GM19438 (cell line): ENCODE measurements at regions not wholly inside any gene's neighbourhood (a gene's known extent, or its start where the extent isn't known, plus 50 kb on each side); places are given as distances from the start of the nearest gene placed in this dataset.
"Not testable (repeated sequence)": the region's sequence is repeated elsewhere in the genome, so short reads cannot be mapped to it uniquely, and the experiment has no call there.

ENCODE experiments used
- ATAC-seq: cut with Tn5 transposase; IDR thresholded peaks from one replicate; pipeline ENCODE4 v1.9.1; 2021; ENCODE audit warnings: low read depth; ENCODE audit not compliant: unreplicated experiment

- no peak for ATAC-seq
Measured at GRCh38 chr1:229000187-229000586, 264.9 kb downstream of the RHOU start.

GRCh38 chr1:229001467-229002011 lies 266.3 kb downstream of the RHOU start:
- no peak for ATAC-seq

DNA sequence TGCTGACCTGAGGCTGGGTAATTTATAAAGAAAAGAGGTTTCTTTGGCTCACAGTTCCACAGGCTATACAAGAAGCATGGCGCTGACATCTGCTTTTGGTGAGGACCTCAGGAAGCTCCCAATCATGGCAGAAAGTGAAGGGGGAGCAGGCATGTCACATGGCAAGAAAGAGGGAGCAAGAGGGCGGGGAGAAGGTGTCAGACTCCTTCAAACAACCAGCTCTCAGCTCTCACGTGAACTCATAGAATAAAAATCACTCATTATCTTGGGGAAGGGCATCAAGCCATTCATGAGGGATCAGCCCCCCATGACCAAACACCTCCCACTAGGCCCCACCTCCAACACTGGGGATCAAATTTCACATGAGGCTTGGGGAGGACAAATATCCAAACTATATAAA lies 266.8 kb downstream of the RHOU start:
- ATAC-seq, result no peak

GRCh38 chr1:229002451-229002960 lies 267.2 kb downstream of the RHOU start:
- ATAC-seq, result no peak

DNA sequence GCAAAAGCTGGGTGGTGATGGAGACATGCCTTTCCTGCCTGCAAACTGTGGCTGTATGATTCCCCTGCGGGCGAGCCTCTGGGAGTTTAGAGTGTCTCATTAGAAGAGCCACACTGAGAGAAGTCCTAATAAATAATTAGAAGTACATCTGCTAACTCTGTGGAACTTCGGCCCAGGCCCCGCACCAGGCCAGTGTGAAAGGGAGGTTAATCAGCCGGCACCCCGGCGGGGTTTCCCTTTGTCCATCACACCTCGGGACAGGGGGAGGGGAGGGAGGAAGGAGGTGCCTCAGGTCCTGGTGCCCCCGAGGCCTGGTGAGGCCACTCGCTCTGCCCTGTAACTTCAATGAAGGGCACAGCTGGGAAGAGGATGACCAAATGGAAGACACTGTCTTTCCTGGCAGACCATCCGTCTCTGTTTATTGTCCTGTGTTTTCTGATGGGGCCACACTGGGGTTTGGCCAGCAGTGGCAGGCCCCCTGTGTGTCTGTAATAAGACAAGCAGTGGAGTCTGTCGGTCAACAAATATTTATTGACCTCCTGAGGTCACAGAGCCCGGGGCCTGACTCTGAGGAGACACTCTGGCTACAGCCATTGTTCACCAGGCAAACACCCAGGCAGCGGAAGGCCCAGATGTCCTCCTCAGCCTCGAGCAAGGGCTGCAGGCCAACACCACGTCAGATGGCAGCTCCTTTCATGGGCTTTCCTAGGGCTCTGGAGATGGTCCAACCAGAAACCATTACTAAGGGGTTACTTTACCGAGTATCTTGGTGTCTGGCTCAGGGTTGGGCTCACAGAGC lies 267.5 kb upstream of the RAB4A start:
- ATAC-seq, result no peak

DNA sequence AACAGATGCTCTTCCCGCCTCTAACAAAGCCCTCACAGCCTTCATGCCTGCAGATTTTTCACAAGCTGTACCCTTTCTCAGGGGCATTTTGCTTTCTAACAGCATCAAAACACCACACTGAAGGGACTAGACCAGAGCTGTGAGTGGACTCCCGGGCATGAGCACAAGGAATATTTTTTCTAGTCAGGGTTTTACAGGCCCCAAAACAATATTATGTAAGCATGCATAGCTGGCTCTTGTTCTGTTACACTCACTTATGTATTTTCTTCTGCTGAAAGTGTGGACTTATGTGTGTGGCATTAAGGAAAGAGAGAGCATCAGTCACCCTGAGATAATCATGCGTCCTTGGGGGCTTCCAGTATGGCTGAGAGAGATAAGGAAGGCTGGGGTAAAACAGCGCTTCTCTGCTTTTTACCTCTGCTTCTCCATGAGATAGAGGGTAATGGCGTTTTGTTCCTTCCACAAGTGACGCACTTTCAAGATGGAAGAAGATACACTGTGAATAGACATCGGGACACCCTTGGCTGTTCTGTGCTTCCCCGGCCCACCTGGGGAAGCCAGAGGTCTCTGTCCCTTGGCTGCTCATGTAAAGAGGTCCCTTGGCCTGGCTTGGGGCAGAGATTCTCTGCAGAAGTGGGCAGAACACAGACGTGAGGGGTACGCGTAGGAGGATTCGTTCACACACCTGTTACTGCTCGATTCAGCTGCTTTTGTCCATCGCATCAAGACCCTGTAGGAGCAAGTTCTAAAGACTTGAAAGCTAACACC lies 266.7 kb upstream of the RAB4A start:
- ATAC-seq, result no peak

DNA sequence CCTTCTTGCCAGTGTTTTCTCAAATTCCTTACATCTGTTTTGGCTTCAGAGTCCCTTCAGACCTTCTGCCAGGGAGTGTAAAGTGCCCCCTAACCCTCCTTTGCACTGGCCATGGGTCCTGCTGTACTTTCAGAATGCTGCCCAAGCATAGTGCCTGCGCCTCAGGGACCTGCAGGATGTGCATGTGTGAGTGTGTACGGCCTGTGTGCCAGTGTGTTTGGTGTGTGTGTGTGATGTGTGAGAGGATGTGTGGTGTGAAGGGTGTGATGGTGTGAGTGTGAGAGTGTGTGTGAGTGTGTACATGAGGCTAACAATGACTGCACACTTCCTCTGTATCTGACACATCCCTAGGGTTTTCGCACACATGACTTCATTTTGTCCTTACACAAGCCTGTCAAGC lies 265.8 kb upstream of the RAB4A start:
- ATAC-seq, result no peak

DNA sequence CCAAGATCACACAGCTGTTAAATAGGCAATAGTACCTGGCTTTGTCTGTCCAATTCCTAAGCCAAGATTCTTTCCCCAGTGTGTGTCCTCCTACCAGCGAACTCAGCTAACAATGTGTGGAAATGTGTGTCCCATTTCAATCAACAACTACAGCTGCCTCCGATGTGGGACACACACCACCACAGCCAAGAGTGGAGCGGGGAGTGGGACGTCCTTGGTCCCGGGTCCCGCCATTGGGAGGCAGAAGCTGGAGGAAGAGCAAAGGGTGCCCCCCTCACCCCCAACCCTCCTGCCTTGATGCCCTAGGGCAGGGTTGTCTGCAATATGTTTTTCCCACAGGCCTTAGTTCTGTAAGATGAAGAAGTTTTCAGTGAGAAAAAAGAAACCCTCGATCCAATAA lies 265.4 kb upstream of the RAB4A start:
- ATAC-seq, result no peak

DNA sequence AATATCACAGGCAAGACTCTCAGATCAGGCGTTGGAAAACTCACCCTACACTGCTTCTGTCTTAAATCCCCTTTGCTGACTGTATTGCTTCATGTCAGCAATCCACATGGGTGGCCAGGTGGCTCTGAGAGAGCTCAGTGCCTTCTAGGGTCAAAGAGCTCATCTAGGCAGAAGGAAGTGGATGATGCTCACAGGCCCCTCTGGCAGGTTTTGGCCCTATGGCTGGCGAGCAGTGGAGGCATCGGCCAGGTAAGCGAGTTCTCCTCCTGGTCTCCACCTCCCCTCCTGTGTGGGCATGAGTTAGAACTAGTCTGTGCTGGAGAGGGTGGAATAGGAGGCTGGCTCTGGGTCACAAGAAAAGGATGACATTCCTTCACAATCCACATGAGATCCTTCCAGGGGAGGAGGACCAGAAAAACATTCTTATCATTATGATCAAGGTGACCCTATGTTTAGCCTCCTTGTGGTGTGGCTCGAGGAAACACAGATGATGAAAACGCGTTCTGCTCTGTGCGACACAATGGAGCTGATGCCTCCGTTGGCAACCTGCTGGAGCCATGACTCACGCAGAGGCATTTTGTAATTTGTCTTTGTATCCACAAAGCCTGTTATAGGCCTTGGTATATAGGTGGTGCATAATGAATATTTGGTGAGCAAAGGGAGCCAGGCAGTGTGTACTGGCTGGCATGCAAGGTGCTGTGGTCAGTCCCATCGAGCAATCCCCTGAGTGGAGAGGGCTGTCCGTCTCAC lies 264.6 kb upstream of the RAB4A start:
- ATAC-seq, result no peak

DNA sequence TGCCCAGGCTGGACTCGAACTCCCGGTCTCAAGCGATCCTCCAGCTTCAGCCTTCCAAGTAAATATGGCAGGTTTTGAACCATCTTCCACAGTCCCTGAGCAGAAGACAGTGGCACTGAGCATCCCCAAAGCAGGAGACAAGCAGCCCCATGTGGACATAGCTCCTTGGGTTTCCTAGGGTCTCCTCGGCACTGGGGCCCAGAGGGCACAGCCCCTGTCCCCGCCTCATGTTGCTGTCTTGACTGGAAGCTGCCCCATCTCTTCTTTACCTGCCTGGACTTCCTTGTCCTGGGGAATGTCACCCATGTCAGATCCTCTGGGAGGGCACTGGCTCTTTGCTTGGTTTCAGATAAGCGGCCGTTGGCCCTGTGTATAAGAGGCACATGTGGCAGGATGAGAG lies 263.7 kb upstream of the RAB4A start:
- ATAC-seq, result no peak

DNA sequence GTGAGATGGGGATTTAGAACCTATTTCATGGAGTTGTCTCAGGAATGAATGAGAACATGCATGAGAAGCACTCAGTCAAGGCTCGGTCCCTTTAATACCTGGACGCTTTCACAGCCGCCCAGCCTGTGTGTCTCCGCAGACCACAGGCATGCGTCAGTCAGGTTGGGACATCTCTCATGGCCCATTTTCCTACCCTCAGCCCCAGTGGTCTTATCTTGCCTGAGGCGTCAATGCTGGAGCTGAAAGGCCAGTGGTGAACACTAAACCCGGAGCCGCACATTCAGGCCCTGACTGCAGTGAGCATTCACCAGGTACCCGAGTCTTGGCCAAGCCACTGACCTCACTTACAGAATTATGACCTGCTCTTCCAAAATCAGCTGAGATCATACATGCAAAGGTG lies 263.2 kb upstream of the RAB4A start:
- ATAC-seq, result no peak

DNA sequence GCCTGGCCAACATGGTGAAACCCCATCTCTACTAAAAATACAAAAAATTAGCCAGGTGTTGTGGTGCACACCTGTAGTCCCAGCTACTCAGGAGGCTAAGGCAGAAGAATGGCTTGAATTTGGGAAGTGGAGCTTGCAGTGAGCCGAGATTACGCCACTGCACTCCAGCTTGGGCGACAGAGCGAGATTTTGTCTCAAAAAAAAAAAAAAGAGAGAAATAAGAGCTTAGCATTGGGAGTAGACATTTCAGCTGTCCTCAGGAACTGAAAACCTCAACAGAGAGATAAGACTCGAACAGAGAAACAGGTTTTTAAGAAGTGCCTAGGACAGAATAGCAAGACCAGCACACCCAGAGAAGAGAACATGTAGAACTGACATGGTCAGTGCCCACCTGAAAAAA lies 262.6 kb upstream of the RAB4A start:
- not testable (repeated sequence) for ATAC-seq

GRCh38 chr1:229011022-229011421 lies 259.9 kb upstream of the RAB4A start:
- no peak for ATAC-seq

- ATAC-seq, result no peak
Measured at GRCh38 chr1:229012823-229013222, 258.1 kb upstream of the RAB4A start.

- no peak for ATAC-seq
Measured at GRCh38 chr1:229013981-229014380, 256.9 kb upstream of the RAB4A start.

DNA sequence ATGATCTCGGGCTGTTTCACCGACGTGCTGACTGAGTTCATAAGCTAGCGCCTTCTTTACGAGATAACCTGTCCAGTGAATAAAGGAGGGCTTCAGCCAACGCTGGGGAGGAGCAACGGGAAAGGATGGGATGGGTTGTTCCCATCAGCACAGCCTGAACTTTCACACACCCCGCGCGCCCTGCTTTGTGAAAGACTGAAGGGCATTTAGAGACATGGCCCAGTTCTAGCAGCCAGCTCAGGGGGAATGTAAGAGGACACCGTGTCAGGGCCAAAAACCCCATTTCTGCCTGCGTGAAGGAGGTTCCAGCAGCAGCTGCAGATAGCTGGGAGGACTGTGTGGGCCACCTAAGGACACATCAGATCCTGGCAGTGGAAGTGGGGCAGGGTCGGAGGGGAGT lies 255.1 kb upstream of the RAB4A start:
- ATAC-seq, result no peak

- ATAC-seq, result no peak
Measured at GRCh38 chr1:229017091-229017490, 253.8 kb upstream of the RAB4A start.

DNA sequence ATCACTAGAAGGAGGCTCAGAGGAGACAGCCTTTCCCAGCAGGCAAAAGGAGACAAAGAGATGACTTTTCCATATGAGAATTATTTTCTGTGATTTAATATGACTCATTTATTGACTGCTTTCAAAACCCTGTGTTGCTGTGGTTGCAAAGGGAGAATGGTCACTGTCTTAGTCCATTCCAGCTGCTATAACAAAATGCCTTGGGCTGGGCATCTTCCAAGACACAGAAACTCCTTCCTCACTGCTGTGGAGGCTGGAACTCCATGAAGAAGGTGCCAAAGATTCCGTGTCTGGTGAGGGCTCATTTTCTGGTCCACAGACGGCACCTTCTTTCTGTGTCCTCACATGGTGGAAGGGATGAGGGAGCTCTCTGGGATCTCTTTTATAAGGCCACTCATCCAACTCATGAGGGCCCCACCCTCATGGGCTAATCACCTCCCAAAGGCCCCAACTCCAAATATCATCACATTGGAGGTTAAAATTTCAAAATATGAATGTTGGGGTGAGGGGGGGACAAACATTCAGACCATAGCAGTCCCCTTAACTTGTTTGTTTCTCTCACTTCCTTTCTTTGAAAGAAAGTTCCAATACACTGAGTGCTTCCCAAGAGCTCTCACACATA lies 252.1 kb upstream of the RAB4A start:
- ATAC-seq, result no peak

GRCh38 chr1:229019663-229020271 lies 251.1 kb upstream of the RAB4A start:
- no peak for ATAC-seq

DNA sequence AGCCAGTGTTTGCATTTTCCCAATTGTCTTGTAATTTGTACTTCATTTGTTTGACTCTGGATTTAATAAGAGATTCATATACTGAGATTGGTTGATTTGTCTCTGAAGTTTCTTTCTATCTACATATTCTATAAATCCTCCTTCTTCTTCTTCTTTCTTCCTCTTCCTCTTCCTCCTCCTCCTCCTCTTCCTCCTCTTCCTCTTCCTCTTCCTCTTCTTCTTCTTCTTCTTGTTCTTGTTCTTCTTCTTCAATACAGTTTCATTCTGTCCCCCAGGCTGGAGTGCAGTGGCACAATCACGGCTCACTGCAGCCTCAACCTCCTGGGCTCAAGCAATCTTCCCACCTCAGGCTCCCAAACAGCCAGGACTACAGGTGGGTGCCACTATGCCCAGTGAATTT lies 249.9 kb upstream of the RAB4A start:
- not testable (repeated sequence) for ATAC-seq
